ENCODE measurements at regions not wholly inside any gene's neighbourhood (a gene's known extent, or its start where the extent isn't known, plus 50 kb on each side); places are given as distances from the start of the nearest gene placed in this dataset.

- TF ChIP-seq CTCF (IDR thresholded peaks at IDR 0.05; ENCODE audit: insufficient read depth, low read length, poor library complexity, severe bottlenecking), result no peak
- DNase-seq (ENCODE audit: low read depth), result no peak
- Histone ChIP-seq H3K36me3 (ENCODE audit: control insufficient read depth, insufficient read depth, low read length) (no peaks in the 10 kb centered on the region), H3K4me3 (ENCODE audit: low read depth, low read length) (no peak overlapping the region), H3K27me3 (ENCODE audit: control insufficient read depth, insufficient read depth, low read length) (no peaks in the 10 kb centered on the region)
Measured at GRCh38 chr5:167790462-167791260, 500.8 kb upstream of the WWC1 start.

GRCh38 chr5:167792514-167792913 lies 498.9 kb upstream of the WWC1 start:
- no peak for DNase-seq (ENCODE audit: low read depth)
- no peak overlapping the region for H3K4me3 ChIP-seq (ENCODE audit: low read depth, low read length)
- no peaks in the 10 kb centered on the region for H3K27me3 ChIP-seq (ENCODE audit: control insufficient read depth, insufficient read depth, low read length)
- TF ChIP-seq CTCF (IDR thresholded peaks at IDR 0.05; ENCODE audit: insufficient read depth, low read length, poor library complexity, severe bottlenecking), result no peak
- no peaks in the 10 kb centered on the region for H3K36me3 ChIP-seq (ENCODE audit: control insufficient read depth, insufficient read depth, low read length)

- Histone ChIP-seq H3K4me3 (ENCODE audit: low read depth, low read length) (no peak overlapping the region), H3K36me3 (ENCODE audit: control insufficient read depth, insufficient read depth, low read length) (no peaks in the 10 kb centered on the region), H3K27me3 (ENCODE audit: control insufficient read depth, insufficient read depth, low read length) (no peaks in the 10 kb centered on the region)
- no peak for TF ChIP-seq CTCF (IDR thresholded peaks at IDR 0.05; ENCODE audit: insufficient read depth, low read length, poor library complexity, severe bottlenecking)
- no peak for DNase-seq (ENCODE audit: low read depth)
Measured at GRCh38 chr5:167793700-167794099, 497.7 kb upstream of the WWC1 start.

GRCh38 chr5:167794121-167794520 lies 497.3 kb upstream of the WWC1 start:
- Histone ChIP-seq H3K4me3 (ENCODE audit: low read depth, low read length) (no peak overlapping the region), H3K27me3 (ENCODE audit: control insufficient read depth, insufficient read depth, low read length) (no peaks in the 10 kb centered on the region), H3K36me3 (ENCODE audit: control insufficient read depth, insufficient read depth, low read length) (no peaks in the 10 kb centered on the region)
- TF ChIP-seq CTCF (IDR thresholded peaks at IDR 0.05; ENCODE audit: insufficient read depth, low read length, poor library complexity, severe bottlenecking), result no peak
- no peak for DNase-seq (ENCODE audit: low read depth)

GRCh38 chr5:167796672-167797071 lies 494.8 kb upstream of the WWC1 start:
- TF ChIP-seq CTCF (IDR thresholded peaks at IDR 0.05; ENCODE audit: insufficient read depth, low read length, poor library complexity, severe bottlenecking), result no peak
- Histone ChIP-seq H3K27me3 (ENCODE audit: control insufficient read depth, insufficient read depth, low read length) (no peaks in the 10 kb centered on the region), H3K36me3 (ENCODE audit: control insufficient read depth, insufficient read depth, low read length) (no peaks in the 10 kb centered on the region), H3K4me3 (ENCODE audit: low read depth, low read length) (no peak overlapping the region)
- no peak for DNase-seq (ENCODE audit: low read depth)

- DNase-seq (ENCODE audit: low read depth), result no peak
- no peak for TF ChIP-seq CTCF (IDR thresholded peaks at IDR 0.05; ENCODE audit: insufficient read depth, low read length, poor library complexity, severe bottlenecking)
- Histone ChIP-seq H3K36me3 (ENCODE audit: control insufficient read depth, insufficient read depth, low read length) (no peaks in the 10 kb centered on the region), H3K27me3 (ENCODE audit: control insufficient read depth, insufficient read depth, low read length) (no peaks in the 10 kb centered on the region), H3K4me3 (ENCODE audit: low read depth, low read length) (no peak overlapping the region)
Measured at GRCh38 chr5:167797933-167798332, 493.5 kb upstream of the WWC1 start.

Measured in kidney epithelial cell (primary cell).